HEK293 (cell line): ENCODE measurements at regions not wholly inside any gene's neighbourhood (a gene's known extent, or its start where the extent isn't known, plus 50 kb on each side); places are given as distances from the start of the nearest gene placed in this dataset.

Experiments used
- ZNF24 ChIP-seq: fragments of 450-650 bp; formaldehyde crosslinking; IDR thresholded peaks from 2 replicates; pipeline ENCODE4 v1.5.1; 2016; ENCODE audit warnings: missing biosample characterization, missing genetic modification characterization
- ZNF658 ChIP-seq: fragments of 450-650 bp; formaldehyde crosslinking; IDR thresholded peaks from 2 replicates; pipeline ENCODE4; 2016; ENCODE audit warnings: missing biosample characterization, missing genetic modification characterization
- TF ChIP-seq, protein P1 (sequence below): fragments of 450-650 bp; formaldehyde crosslinking; IDR thresholded peaks from 2 replicates; pipeline ENCODE4 v1.5.1; 2016; ENCODE audit warnings: missing biosample characterization, missing genetic modification characterization

GRCh38 chr3:25906132-25906906 lies 116.4 kb downstream of the OXSM start:
- TF ChIP-seq, protein P1, sequence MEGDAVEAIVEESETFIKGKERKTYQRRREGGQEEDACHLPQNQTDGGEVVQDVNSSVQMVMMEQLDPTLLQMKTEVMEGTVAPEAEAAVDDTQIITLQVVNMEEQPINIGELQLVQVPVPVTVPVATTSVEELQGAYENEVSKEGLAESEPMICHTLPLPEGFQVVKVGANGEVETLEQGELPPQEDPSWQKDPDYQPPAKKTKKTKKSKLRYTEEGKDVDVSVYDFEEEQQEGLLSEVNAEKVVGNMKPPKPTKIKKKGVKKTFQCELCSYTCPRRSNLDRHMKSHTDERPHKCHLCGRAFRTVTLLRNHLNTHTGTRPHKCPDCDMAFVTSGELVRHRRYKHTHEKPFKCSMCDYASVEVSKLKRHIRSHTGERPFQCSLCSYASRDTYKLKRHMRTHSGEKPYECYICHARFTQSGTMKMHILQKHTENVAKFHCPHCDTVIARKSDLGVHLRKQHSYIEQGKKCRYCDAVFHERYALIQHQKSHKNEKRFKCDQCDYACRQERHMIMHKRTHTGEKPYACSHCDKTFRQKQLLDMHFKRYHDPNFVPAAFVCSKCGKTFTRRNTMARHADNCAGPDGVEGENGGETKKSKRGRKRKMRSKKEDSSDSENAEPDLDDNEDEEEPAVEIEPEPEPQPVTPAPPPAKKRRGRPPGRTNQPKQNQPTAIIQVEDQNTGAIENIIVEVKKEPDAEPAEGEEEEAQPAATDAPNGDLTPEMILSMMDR (tag by site-specific recombination), result no peak
- TF ChIP-seq ZNF658 (tag by site-specific recombination) (no peak), ZNF24 (tag by site-specific recombination) (no peak)
